ENCODE measurements at regions not wholly inside any gene's neighbourhood (a gene's known extent, or its start where the extent isn't known, plus 50 kb on each side); places are given as distances from the start of the nearest gene placed in this dataset.

GRCh38 chr2:19653509-19653908, 248.3 kb downstream of the TTC32 start:
- Histone ChIP-seq H3K36me3 (ENCODE audit: control insufficient read depth in 2 of 2, insufficient read depth in 2 of 2, low read length in 2 of 2) (no peaks in the 10 kb centered on the region), H3K9ac (ENCODE audit: low read length in 2 of 2) (no peak overlapping the region), H3K4me1 (ENCODE audit: control insufficient read depth, insufficient read depth, low read length) (no peaks in the 10 kb centered on the region), H3K4me3 (ENCODE audit: low read length in 2 of 2) (no peak overlapping the region), H3K27ac (ENCODE audit: low read length) (no peak overlapping the region), H3K27me3 (ENCODE audit: control insufficient read depth in 1 of 2, insufficient read depth in 2 of 2, low read length in 2 of 2) (no peaks in the 10 kb centered on the region), H3K9me3 (ENCODE audit: control insufficient read depth in 2 of 2, low read length in 2 of 2) (no peaks in the 10 kb centered on the region)

GRCh38 chr2:19652811-19653210, 249.0 kb downstream of the TTC32 start:
- H3K27ac ChIP-seq (ENCODE audit: low read length): no peak overlapping the region
- no peak overlapping the region for H3K9ac ChIP-seq (ENCODE audit: low read length in 2 of 2)
- H3K9me3 ChIP-seq (ENCODE audit: control insufficient read depth in 2 of 2, low read length in 2 of 2): no peaks in the 10 kb centered on the region
- no peaks in the 10 kb centered on the region for H3K4me1 ChIP-seq (ENCODE audit: control insufficient read depth, insufficient read depth, low read length)
- H3K4me3 ChIP-seq (ENCODE audit: low read length in 2 of 2): no peak overlapping the region
- no peaks in the 10 kb centered on the region for H3K27me3 ChIP-seq (ENCODE audit: control insufficient read depth in 1 of 2, insufficient read depth in 2 of 2, low read length in 2 of 2)
- no peaks in the 10 kb centered on the region for H3K36me3 ChIP-seq (ENCODE audit: control insufficient read depth in 2 of 2, insufficient read depth in 2 of 2, low read length in 2 of 2)

GRCh38 chr2:19651466-19651865, 250.3 kb downstream of the TTC32 start:
- H3K36me3 ChIP-seq (ENCODE audit: control insufficient read depth in 2 of 2, insufficient read depth in 2 of 2, low read length in 2 of 2): no peaks in the 10 kb centered on the region
- no peaks in the 10 kb centered on the region for H3K4me1 ChIP-seq (ENCODE audit: control insufficient read depth, insufficient read depth, low read length)
- H3K9ac ChIP-seq (ENCODE audit: low read length in 2 of 2): no peak overlapping the region
- no peak overlapping the region for H3K4me3 ChIP-seq (ENCODE audit: low read length in 2 of 2)
- no peak overlapping the region for H3K27ac ChIP-seq (ENCODE audit: low read length)
- H3K27me3 ChIP-seq (ENCODE audit: control insufficient read depth in 1 of 2, insufficient read depth in 2 of 2, low read length in 2 of 2): no peaks in the 10 kb centered on the region
- H3K9me3 ChIP-seq (ENCODE audit: control insufficient read depth in 2 of 2, low read length in 2 of 2): no peaks in the 10 kb centered on the region

GRCh38 chr2:19649785-19650380, 251.9 kb downstream of the TTC32 start:
- Histone ChIP-seq H3K9me3 (ENCODE audit: control insufficient read depth in 2 of 2, low read length in 2 of 2) (no peaks in the 10 kb centered on the region), H3K27ac (ENCODE audit: low read length) (no peak overlapping the region)

GRCh38 chr2:19649142-19649541, 252.6 kb downstream of the TTC32 start:
- no peak overlapping the region for H3K27ac ChIP-seq (ENCODE audit: low read length)
- H3K4me1 ChIP-seq (ENCODE audit: control insufficient read depth, insufficient read depth, low read length): no peaks in the 10 kb centered on the region
- H3K27me3 ChIP-seq (ENCODE audit: control insufficient read depth in 1 of 2, insufficient read depth in 2 of 2, low read length in 2 of 2): no peaks in the 10 kb centered on the region
- no peak overlapping the region for H3K9ac ChIP-seq (ENCODE audit: low read length in 2 of 2)
- no peaks in the 10 kb centered on the region for H3K36me3 ChIP-seq (ENCODE audit: control insufficient read depth in 2 of 2, insufficient read depth in 2 of 2, low read length in 2 of 2)
- no peak overlapping the region for H3K4me3 ChIP-seq (ENCODE audit: low read length in 2 of 2)
- H3K9me3 ChIP-seq (ENCODE audit: control insufficient read depth in 2 of 2, low read length in 2 of 2): no peaks in the 10 kb centered on the region

More at GRCh38 chr2:19649785-19650380, 251.9 kb downstream of the TTC32 start:
- Histone ChIP-seq H3K9ac (ENCODE audit: low read length in 2 of 2) (no peak overlapping the region), H3K4me3 (ENCODE audit: low read length in 2 of 2) (no peak overlapping the region), H3K36me3 (ENCODE audit: control insufficient read depth in 2 of 2, insufficient read depth in 2 of 2, low read length in 2 of 2) (no peaks in the 10 kb centered on the region), H3K4me1 (ENCODE audit: control insufficient read depth, insufficient read depth, low read length) (no peaks in the 10 kb centered on the region), H3K27me3 (ENCODE audit: control insufficient read depth in 1 of 2, insufficient read depth in 2 of 2, low read length in 2 of 2) (no peaks in the 10 kb centered on the region)

- Histone ChIP-seq H3K4me1 (ENCODE audit: control insufficient read depth, insufficient read depth, low read length) (no peaks in the 10 kb centered on the region), H3K4me3 (ENCODE audit: low read length in 2 of 2) (no peak overlapping the region), H3K36me3 (ENCODE audit: control insufficient read depth in 2 of 2, insufficient read depth in 2 of 2, low read length in 2 of 2) (no peaks in the 10 kb centered on the region), H3K9ac (ENCODE audit: low read length in 2 of 2) (no peak overlapping the region), H3K9me3 (ENCODE audit: control insufficient read depth in 2 of 2, low read length in 2 of 2) (no peaks in the 10 kb centered on the region), H3K27me3 (ENCODE audit: control insufficient read depth in 1 of 2, insufficient read depth in 2 of 2, low read length in 2 of 2) (no peaks in the 10 kb centered on the region), H3K27ac (ENCODE audit: low read length) (no peak overlapping the region)
Measured at GRCh38 chr2:19648583-19648982, 253.2 kb downstream of the TTC32 start.

- H3K27me3 ChIP-seq (ENCODE audit: control insufficient read depth in 1 of 2, insufficient read depth in 2 of 2, low read length in 2 of 2): no peaks in the 10 kb centered on the region
Measured at GRCh38 chr2:19646987-19647386, 254.8 kb downstream of the TTC32 start.

GRCh38 chr2:19644763-19645162, 257.0 kb downstream of the TTC32 start:
- H3K36me3 ChIP-seq (ENCODE audit: control insufficient read depth in 2 of 2, insufficient read depth in 2 of 2, low read length in 2 of 2): no peaks in the 10 kb centered on the region

More at GRCh38 chr2:19646987-19647386, 254.8 kb downstream of the TTC32 start:
- no peaks in the 10 kb centered on the region for H3K9me3 ChIP-seq (ENCODE audit: control insufficient read depth in 2 of 2, low read length in 2 of 2)
- H3K36me3 ChIP-seq (ENCODE audit: control insufficient read depth in 2 of 2, insufficient read depth in 2 of 2, low read length in 2 of 2): no peaks in the 10 kb centered on the region
- no peak overlapping the region for H3K4me3 ChIP-seq (ENCODE audit: low read length in 2 of 2)
- H3K27ac ChIP-seq (ENCODE audit: low read length): no peak overlapping the region
- H3K4me1 ChIP-seq (ENCODE audit: control insufficient read depth, insufficient read depth, low read length): no peaks in the 10 kb centered on the region
- H3K9ac ChIP-seq (ENCODE audit: low read length in 2 of 2): no peak overlapping the region

GRCh38 chr2:19643117-19643518, 258.7 kb downstream of the TTC32 start:
- Histone ChIP-seq H3K27ac (ENCODE audit: low read length) (no peak overlapping the region), H3K27me3 (ENCODE audit: control insufficient read depth in 1 of 2, insufficient read depth in 2 of 2, low read length in 2 of 2) (peaks cover 0 to 2% of the 10 kb centered on the region in 2 donors), H3K9me3 (ENCODE audit: control insufficient read depth in 2 of 2, low read length in 2 of 2) (no peaks in the 10 kb centered on the region)

More at GRCh38 chr2:19644763-19645162, 257.0 kb downstream of the TTC32 start:
- Histone ChIP-seq H3K9ac (ENCODE audit: low read length in 2 of 2) (no peak overlapping the region), H3K4me3 (ENCODE audit: low read length in 2 of 2) (no peak overlapping the region), H3K4me1 (ENCODE audit: control insufficient read depth, insufficient read depth, low read length) (no peaks in the 10 kb centered on the region), H3K9me3 (ENCODE audit: control insufficient read depth in 2 of 2, low read length in 2 of 2) (no peaks in the 10 kb centered on the region), H3K27me3 (ENCODE audit: control insufficient read depth in 1 of 2, insufficient read depth in 2 of 2, low read length in 2 of 2) (no peaks in the 10 kb centered on the region), H3K27ac (ENCODE audit: low read length) (no peak overlapping the region)

GRCh38 chr2:19642501-19642900, 259.3 kb downstream of the TTC32 start:
- Histone ChIP-seq H3K36me3 (ENCODE audit: control insufficient read depth in 2 of 2, insufficient read depth in 2 of 2, low read length in 2 of 2) (no peaks in the 10 kb centered on the region), H3K9me3 (ENCODE audit: control insufficient read depth in 2 of 2, low read length in 2 of 2) (no peaks in the 10 kb centered on the region), H3K4me3 (ENCODE audit: low read length in 2 of 2) (no peak overlapping the region), H3K9ac (ENCODE audit: low read length in 2 of 2) (no peak overlapping the region), H3K27me3 (ENCODE audit: control insufficient read depth in 1 of 2, insufficient read depth in 2 of 2, low read length in 2 of 2) (peaks cover 0 to 2% of the 10 kb centered on the region in 2 donors), H3K4me1 (ENCODE audit: control insufficient read depth, insufficient read depth, low read length) (no peaks in the 10 kb centered on the region), H3K27ac (ENCODE audit: low read length) (no peak overlapping the region)

More at GRCh38 chr2:19643117-19643518, 258.7 kb downstream of the TTC32 start:
- Histone ChIP-seq H3K4me1 (ENCODE audit: control insufficient read depth, insufficient read depth, low read length) (no peaks in the 10 kb centered on the region), H3K4me3 (ENCODE audit: low read length in 2 of 2) (no peak overlapping the region), H3K9ac (ENCODE audit: low read length in 2 of 2) (no peak overlapping the region), H3K36me3 (ENCODE audit: control insufficient read depth in 2 of 2, insufficient read depth in 2 of 2, low read length in 2 of 2) (no peaks in the 10 kb centered on the region)

- Histone ChIP-seq H3K9ac (ENCODE audit: low read length in 2 of 2) (no peak overlapping the region), H3K27ac (ENCODE audit: low read length) (no peak overlapping the region), H3K9me3 (ENCODE audit: control insufficient read depth in 2 of 2, low read length in 2 of 2) (no peaks in the 10 kb centered on the region), H3K36me3 (ENCODE audit: control insufficient read depth in 2 of 2, insufficient read depth in 2 of 2, low read length in 2 of 2) (no peaks in the 10 kb centered on the region), H3K27me3 (ENCODE audit: control insufficient read depth in 1 of 2, insufficient read depth in 2 of 2, low read length in 2 of 2) (peaks cover 0 to 2% of the 10 kb centered on the region in 2 donors), H3K4me3 (ENCODE audit: low read length in 2 of 2) (no peak overlapping the region), H3K4me1 (ENCODE audit: control insufficient read depth, insufficient read depth, low read length) (peaks cover 10% of the 10 kb centered on the region)
Measured at GRCh38 chr2:19635951-19636510, 265.8 kb downstream of the TTC32 start.
